ENCODE measurements at regions not wholly inside any gene's neighbourhood (a gene's known extent, or its start where the extent isn't known, plus 50 kb on each side); places are given as distances from the start of the nearest gene placed in this dataset.
A peak's percentile ranks its signal among the peaks of the same experiment; 100 is the strongest.
"Not testable (repeated sequence)": the region's sequence is repeated elsewhere in the genome, so short reads cannot be mapped to it uniquely, and the experiment has no call there.

- ATAC-seq = peak; percentile 33; the same call in 2 of the 3 replicates
- TF ChIP-seq OSR1 (CRISPR knock-in tag; IDR thresholded peaks at IDR 0.05) = no peak
- TF ChIP-seq ZNF8 (CRISPR knock-in tag; IDR thresholded peaks at IDR 0.05) = no peak
- no peak for TF ChIP-seq TSHZ2 (CRISPR knock-in tag; IDR thresholded peaks at IDR 0.05)
- no peak for TF ChIP-seq ISL1 (CRISPR knock-in tag; IDR thresholded peaks at IDR 0.05)
- TF ChIP-seq POU6F1 (CRISPR knock-in tag; IDR thresholded peaks at IDR 0.05; ENCODE audit: borderline replicate concordance, low read depth) = no peak
- no peak for TF ChIP-seq SNAI2 (CRISPR knock-in tag; IDR thresholded peaks at IDR 0.05)
- no peak for TF ChIP-seq GLIS3 (CRISPR knock-in tag; IDR thresholded peaks at IDR 0.05)
- no peak for TF ChIP-seq PPARA (CRISPR knock-in tag; IDR thresholded peaks at IDR 0.05; ENCODE audit: borderline replicate concordance)
- TF ChIP-seq CSRNP3 (CRISPR knock-in tag; IDR thresholded peaks at IDR 0.05) = no peak
- TF ChIP-seq TOX (CRISPR knock-in tag; IDR thresholded peaks at IDR 0.05; ENCODE audit: borderline replicate concordance) = no peak
- TF ChIP-seq CSDC2 (CRISPR knock-in tag; IDR thresholded peaks at IDR 0.05) = no peak
- no peak for TF ChIP-seq PATZ1 (CRISPR knock-in tag; IDR thresholded peaks at IDR 0.05; ENCODE audit: borderline replicate concordance)
- no peak for TF ChIP-seq CREB5 (CRISPR knock-in tag; IDR thresholded peaks at IDR 0.05; ENCODE audit: low read depth)
Observed at GRCh38 chr4:86472377-86473019, 112.6 kb upstream of the MAPK10 start.

- not testable (repeated sequence) for ATAC-seq
Observed at GRCh38 chr4:86478151-86478550, 116.0 kb upstream of the PTPN13 start.

GRCh38 chr4:86481440-86481839 lies 112.7 kb upstream of the PTPN13 start:
- no peak for TF ChIP-seq TSHZ2 (CRISPR knock-in tag; IDR thresholded peaks at IDR 0.05)
- TF ChIP-seq BACH2 (CRISPR knock-in tag; IDR thresholded peaks at IDR 0.05; ENCODE audit: borderline replicate concordance) = no peak
- TF ChIP-seq ISL1 (CRISPR knock-in tag; IDR thresholded peaks at IDR 0.05) = no peak
- TF ChIP-seq CSDC2 (CRISPR knock-in tag; IDR thresholded peaks at IDR 0.05) = no peak
- ATAC-seq = no peak
